ENCODE measurements at regions not wholly inside any gene's neighbourhood (a gene's known extent, or its start where the extent isn't known, plus 50 kb on each side); places are given as distances from the start of the nearest gene placed in this dataset.

- no peak for TF ChIP-seq POLR2A (IDR thresholded peaks at IDR 0.05)
- no peak for TF ChIP-seq CTCF (IDR thresholded peaks at IDR 0.05)
Observed at GRCh38 chr2:6186332-6187151, 494.4 kb downstream of the SOX11 start.

All from Peyer's patch (tissue), 4 donors.